IMR-90 (cell line): ENCODE measurements at regions not wholly inside any gene's neighbourhood (a gene's known extent, or its start where the extent isn't known, plus 50 kb on each side); places are given as distances from the start of the nearest gene placed in this dataset.

Source experiments
- ATAC-seq: fragments of 200-7000 bp; cut with Tn5 transposase; 2 replicates; pipeline ENCODE4 v1.9.1; 2020; ENCODE audit warnings: low read depth, mild to moderate bottlenecking, moderate library complexity
- BruUV-seq: library from RNA; stranded (reverse); fragments of 400-500 nt; replicated peaks from 2 replicates; lab custom pipeline; 2021; lab: Mats Ljungman, UMichigan
- CTCF ChIA-PET: fragments of 300-600 bp; formaldehyde crosslinking; extraction: SDS; loops from one replicate; lab custom pipeline; 2021; ENCODE audit warnings: antibody characterized with exemption; lab: Yijun Ruan, JAX
- POLR2A ChIA-PET: fragments of 300-600 bp; sonication (Branson Sonifier 250); formaldehyde crosslinking; loops from one replicate; lab custom pipeline; 2022; ENCODE audit warnings: antibody characterized with exemption; ENCODE audit not compliant: unreplicated experiment; lab: Charles Lee
- DNase-seq: peaks from one replicate; pipeline ENCODE4 v3.0.0; 2013
- H2AFZ ChIP-seq: replicated peaks from 2 replicates; pipeline ENCODE3; 2013; ENCODE audit warnings: low read length, mild to moderate bottlenecking; ENCODE audit not compliant: poor library complexity
- H2AK5ac ChIP-seq: 2 replicates; pipeline ENCODE4 v1.6.1; 2013; ENCODE audit warnings: low read depth, low read length, inconsistent platforms
- H2AK9ac ChIP-seq: replicated peaks from 2 replicates; pipeline ENCODE3; 2013; ENCODE audit warnings: mild to moderate bottlenecking, low read depth, low read length, moderate library complexity; ENCODE audit not compliant: poor library complexity
- H2BK120ac ChIP-seq: 2 replicates; pipeline ENCODE4 v1.6.1; 2013; ENCODE audit warnings: low read depth, low read length, inconsistent platforms
- H2BK15ac ChIP-seq: 3 replicates; pipeline ENCODE4 v1.6.1; 2013; ENCODE audit warnings: low read depth, low read length, inconsistent platforms
- H2BK20ac ChIP-seq: 2 replicates; pipeline ENCODE4 v1.6.1; 2013; ENCODE audit warnings: low read depth, mild to moderate bottlenecking, inconsistent platforms, low read length, moderate library complexity
- H2BK5ac ChIP-seq: 2 replicates; pipeline ENCODE4 v1.6.1; 2013; ENCODE audit warnings: mild to moderate bottlenecking, low read depth, low read length, inconsistent platforms; ENCODE audit not compliant: poor library complexity, severe bottlenecking
- H3K14ac ChIP-seq: replicated peaks from 2 replicates; pipeline ENCODE4 v1.6.1; 2013; ENCODE audit warnings: low read depth, low read length, inconsistent platforms
- H3K18ac ChIP-seq: 2 replicates; pipeline ENCODE4 v1.6.1; 2013; ENCODE audit warnings: low read depth, low read length, control low read depth
- H3K23ac ChIP-seq: 2 replicates; pipeline ENCODE4 v1.6.1; 2013; ENCODE audit warnings: low read depth, low read length, inconsistent platforms
- H3K27ac ChIP-seq: 2 replicates; pipeline ENCODE4 v1.5.1; 2013; ENCODE audit warnings: mild to moderate bottlenecking, control low read depth, low read length; ENCODE audit not compliant: insufficient read depth
- H3K27me3 ChIP-seq: 2 replicates; pipeline ENCODE4 v1.6.1; 2013; ENCODE audit warnings: low read length; ENCODE audit not compliant: control insufficient read depth, insufficient read depth
- H3K36me3 ChIP-seq: 2 replicates; pipeline ENCODE4 v1.6.1; 2013; ENCODE audit warnings: low read length, mixed read lengths; ENCODE audit not compliant: control insufficient read depth, insufficient read depth
- H3K4ac ChIP-seq: 2 replicates; pipeline ENCODE4 v1.6.1; 2013; ENCODE audit warnings: low read depth, low read length, inconsistent platforms
- H3K4me1 ChIP-seq: 2 replicates; pipeline ENCODE4 v1.6.1; 2013; ENCODE audit warnings: low read length, mixed read lengths; ENCODE audit not compliant: control insufficient read depth, insufficient read depth
- H3K4me2 ChIP-seq: 2 replicates; pipeline ENCODE4 v1.6.1; 2013; ENCODE audit warnings: low read depth, mild to moderate bottlenecking, control low read depth, low read length, moderate library complexity
- H3K4me3 ChIP-seq: 2 replicates; pipeline ENCODE4 v1.5.1; 2013; ENCODE audit warnings: low read depth, mild to moderate bottlenecking, control low read depth, low read length, moderate library complexity; ENCODE audit not compliant: insufficient read depth
- H3K56ac ChIP-seq: 2 replicates; pipeline ENCODE4 v1.6.1; 2013; ENCODE audit warnings: low read length, inconsistent platforms; ENCODE audit not compliant: insufficient read depth; ENCODE audit errors: extremely low read depth
- H3K79me1 ChIP-seq, 2 experiments: 2 replicates each; pipeline ENCODE4 v1.6.1; 2013; ENCODE audit warnings: low read length in 2 of 2, inconsistent platforms in 1 of 2, low read depth in 1 of 2
- H3K9ac ChIP-seq: 2 replicates; pipeline ENCODE4 v1.6.1; 2013; ENCODE audit warnings: low read depth, low read length, control low read depth
- H3K9me1 ChIP-seq: 2 replicates; pipeline ENCODE4 v1.6.1; 2013; ENCODE audit warnings: low read length, inconsistent platforms; ENCODE audit not compliant: insufficient read depth
- H3K9me3 ChIP-seq: 2 replicates; pipeline ENCODE4 v1.6.1; 2013; ENCODE audit warnings: low read length; ENCODE audit not compliant: control insufficient read depth, insufficient read depth
- H4K20me1 ChIP-seq: 2 replicates; pipeline ENCODE4 v1.6.1; 2013; ENCODE audit warnings: low read length, inconsistent platforms; ENCODE audit not compliant: insufficient read depth
- H4K5ac ChIP-seq: 2 replicates; pipeline ENCODE4 v1.6.1; 2013; ENCODE audit warnings: mild to moderate bottlenecking, low read depth, low read length, control low read depth
- H4K8ac ChIP-seq, 2 experiments: 2 replicates each; pipeline ENCODE4 v1.6.1; 2013; ENCODE audit warnings: low read depth in 2 of 2, low read length in 2 of 2, control low read depth in 1 of 2, inconsistent platforms in 1 of 2
- H4K91ac ChIP-seq: 2 replicates; pipeline ENCODE4 v1.6.1; 2013; ENCODE audit warnings: low read depth, low read length, inconsistent platforms; ENCODE audit not compliant: insufficient read depth
- BHLHE40 ChIP-seq: fragments of 150-350 bp; IDR thresholded peaks from 2 replicates; pipeline ENCODE4 v1.6.1; 2016; ENCODE audit warnings: mild to moderate bottlenecking, low read depth, low read length
- CEBPB ChIP-seq: IDR thresholded peaks from 2 replicates; pipeline ENCODE4 v1.6.1; 2012; ENCODE audit warnings: low read depth, low read length, improper control_type of control experiment
- CHD1 ChIP-seq: IDR thresholded peaks from 2 replicates; pipeline ENCODE4 v1.6.1; 2012; ENCODE audit warnings: low read depth, low read length, improper control_type of control experiment
- CTCF ChIP-seq: conservative IDR thresholded peaks from 2 replicates; pipeline ENCODE4 v1.5.1; 2012; ENCODE audit warnings: mild to moderate bottlenecking, low read depth, low read length, improper control_type of control experiment
- ELK1 ChIP-seq: fragments of 150-350 bp; IDR thresholded peaks from 2 replicates; pipeline ENCODE4 v1.6.1; 2016; ENCODE audit warnings: low read depth, mild to moderate bottlenecking, low read length, moderate library complexity, borderline replicate concordance
- FOS ChIP-seq: fragments of 150-350 bp; IDR thresholded peaks from 2 replicates; pipeline ENCODE4 v1.6.1; 2016; ENCODE audit warnings: low read depth, low read length
- MAFK ChIP-seq: IDR thresholded peaks from 2 replicates; pipeline ENCODE4 v1.6.1; 2012; ENCODE audit warnings: low read depth, low read length, improper control_type of control experiment
- MAZ ChIP-seq: IDR thresholded peaks from 2 replicates; pipeline ENCODE4 v1.6.1; 2012; ENCODE audit warnings: low read depth, mild to moderate bottlenecking, low read length, improper control_type of control experiment, moderate library complexity, borderline replicate concordance
- MXI1 ChIP-seq: IDR thresholded peaks from 2 replicates; pipeline ENCODE4 v1.6.1; 2012; ENCODE audit warnings: low read depth, mild to moderate bottlenecking, low read length, moderate library complexity, borderline replicate concordance
- NFE2L2 ChIP-seq: fragments of 150-350 bp; IDR thresholded peaks from 2 replicates; pipeline ENCODE4 v1.6.1; 2016; ENCODE audit warnings: low read depth, mild to moderate bottlenecking, low read length
- POLR2A ChIP-seq: IDR thresholded peaks from 2 replicates; pipeline ENCODE4 v1.6.1; 2012; ENCODE audit warnings: mild to moderate bottlenecking, low read depth, low read length
- RAD21 ChIP-seq: IDR thresholded peaks from 2 replicates; pipeline ENCODE4 v1.6.1; 2012; ENCODE audit warnings: low read length, improper control_type of control experiment
- RCOR1 ChIP-seq: IDR thresholded peaks from 2 replicates; pipeline ENCODE4 v1.6.1; 2012; ENCODE audit warnings: mild to moderate bottlenecking, low read length, improper control_type of control experiment; ENCODE audit not compliant: insufficient replicate concordance
- RFX5 ChIP-seq: IDR thresholded peaks from 2 replicates; pipeline ENCODE4 v1.8.0; 2012; ENCODE audit warnings: low read depth, mild to moderate bottlenecking, low read length, moderate library complexity
- SMC3 ChIP-seq: fragments of 150-350 bp; IDR thresholded peaks from 2 replicates; pipeline ENCODE4 v1.6.1; 2016; ENCODE audit warnings: low read depth, mild to moderate bottlenecking, antibody characterized with exemption, low read length, moderate library complexity
- USF2 ChIP-seq: fragments of 150-350 bp; IDR thresholded peaks from 2 replicates; pipeline ENCODE4 v1.6.1; 2017; ENCODE audit warnings: mild to moderate bottlenecking, antibody characterized with exemption, low read length, low read depth
- WGBS, 2 experiments: methylation state at CpG; one replicate each; pipeline versions ENCODE4 v1.1.5 to v1.1.7; 2013; ENCODE audit warnings: missing lambda C conversion rate in 2 of 2; ENCODE audit not compliant: insufficient read length in 1 of 2; ENCODE audit errors: extremely low coverage in 2 of 2; 5-methylcytosine and 5-hydroxymethylcytosine counted together
- dilution Hi-C: fragments of 300-500 bp; cut with HindIII; formaldehyde crosslinking; loops from one replicate; pipeline ENCODE4 v1.14.3; 2018; ENCODE audit warnings: low sequenced_read_pairs; ENCODE audit not compliant: unreplicated experiment
- in situ Hi-C: fragments of 300-500 bp; cut with MboI; formaldehyde crosslinking; loops from 3 replicates; pipeline ENCODE4 v1.14.3; 2019; ENCODE audit warnings: low sequenced_read_pairs, inconsistent platforms, mixed read lengths
- intact Hi-C: fragments of 100-400 bp; cut with micrococcal nuclease; formaldehyde crosslinking; loops from 2 replicates; pipeline ENCODE4 v1.10.0; 2022

GRCh38 chr16:86828202-86828601 lies 249.9 kb downstream of the FOXL1 start:
- no CpG with 5 or more reads among the region's 6 CpGs for WGBS, 2 experiments
- no peak overlapping the region for H2AFZ ChIP-seq

More at GRCh38 chr16:86828202-86828601, 249.9 kb downstream of the FOXL1 start:
- H3K4ac ChIP-seq, result no peak overlapping the region
- DNase-seq, result no peak
- H2BK5ac ChIP-seq, result no peak overlapping the region
- H3K18ac ChIP-seq, result no peak overlapping the region
- H2AK9ac ChIP-seq, result no peak overlapping the region
- in situ Hi-C loops, result no loop called here
- H3K27me3 ChIP-seq, result peaks cover 31% of the 10 kb centered on the region
- no peak overlapping the region for H3K27ac ChIP-seq
- ChIA-PET POLR2A (no interaction called here), CTCF (no interaction called here)
- intact Hi-C loops, result no loop called here
- H3K9me1 ChIP-seq, result peaks cover 4% of the 10 kb centered on the region
- H4K8ac ChIP-seq, result no peak overlapping the region
- H2BK15ac ChIP-seq, result no peak overlapping the region
- H3K4me1 ChIP-seq, result peaks cover 2% of the 10 kb centered on the region; the same call in 1 of the 2 replicates
- H3K36me3 ChIP-seq, result no peaks in the 10 kb centered on the region
- H3K79me1 ChIP-seq, result no peaks in the 10 kb centered on the region
- H3K4me2 ChIP-seq, result no peak overlapping the region
- no peak overlapping the region for H2BK120ac ChIP-seq
- H4K20me1 ChIP-seq, result no peaks in the 10 kb centered on the region
- BruUV-seq, result no TSS peak
- H3K56ac ChIP-seq, result no peak overlapping the region
- H4K91ac ChIP-seq, result no peak overlapping the region
- H4K5ac ChIP-seq, result no peak overlapping the region
- no peaks in the 10 kb centered on the region for H3K9me3 ChIP-seq
- no peak overlapping the region for H3K23ac ChIP-seq
- TF ChIP-seq USF2 (no peak), MXI1 (no peak), RAD21 (no peak), RCOR1 (no peak), FOS (no peak), SMC3 (no peak), MAFK (no peak), ELK1 (no peak), RFX5 (no peak), MAZ (no peak), BHLHE40 (no peak), CEBPB (no peak), CHD1 (no peak), CTCF (no peak), POLR2A (no peak), NFE2L2 (no peak)
- ATAC-seq, result no peak
- H2BK20ac ChIP-seq, result no peak overlapping the region
- no peak overlapping the region for H3K4me3 ChIP-seq
- H2AK5ac ChIP-seq, result no peak overlapping the region
- H3K9ac ChIP-seq, result no peak overlapping the region
- dilution Hi-C loops, result no loop called here
- H3K14ac ChIP-seq, result no peak overlapping the region
